ENCODE measurements at regions not wholly inside any gene's neighbourhood (a gene's known extent, or its start where the extent isn't known, plus 50 kb on each side); places are given as distances from the start of the nearest gene placed in this dataset.

GRCh38 chr10:53255661-53256205 lies 483.1 kb upstream of the MBL2 start:
- H3K14ac ChIP-seq (ENCODE audit: insufficient read depth, low read length) = no peak overlapping the region
- no peak overlapping the region for H4K5ac ChIP-seq (ENCODE audit: insufficient read length, low read depth, low read length)
- no peak overlapping the region for H2BK120ac ChIP-seq (ENCODE audit: low read depth, low read length, poor library complexity, severe bottlenecking)
- H2BK5ac ChIP-seq (ENCODE audit: insufficient read length, low read length) = no peak overlapping the region
- H3K36me3 Mint-ChIP-seq (ENCODE audit: insufficient read depth in 1 of 3, low read depth in 3 of 3) = peaks cover 33 to 42% (median 34%) of the 10 kb centered on the region in 3 experiments
- H3K9me3 ChIP-seq (ENCODE audit: control insufficient read depth, low read depth, low read length) = peaks cover 18% of the 10 kb centered on the region
- no peak overlapping the region for H3K18ac ChIP-seq (ENCODE audit: insufficient read length, low read depth, low read length)
- H3T11ph ChIP-seq (ENCODE audit: low read length) = no peak overlapping the region
- H3K9me3 Mint-ChIP-seq = peaks cover 32 to 34% of the 10 kb centered on the region in 2 experiments
- no peaks in the 10 kb centered on the region for H3K27me3 ChIP-seq (ENCODE audit: insufficient read depth, low read length)
- no peaks in the 10 kb centered on the region for H3K79me2 ChIP-seq (ENCODE audit: insufficient read depth, low read length)
- no peak overlapping the region for H2BK12ac ChIP-seq (ENCODE audit: insufficient read length, low read depth, low read length)
- TF ChIP-seq CTCF (conservative IDR thresholded peaks at IDR 0.05) = no peak
- H3K27ac Mint-ChIP-seq = no peak overlapping the region
- H3K79me1 ChIP-seq (ENCODE audit: insufficient read depth, low read depth, low read length, poor library complexity, severe bottlenecking) = no peaks in the 10 kb centered on the region
- H4K91ac ChIP-seq (ENCODE audit: insufficient read length, low read depth, low read length) = no peak overlapping the region
- no peak overlapping the region for H3K4ac ChIP-seq (ENCODE audit: low read depth, low read length)
- H4K8ac ChIP-seq (replicated peaks; ENCODE audit: insufficient read length, low read depth, low read length) = no peak overlapping the region
- H3K27me3 Mint-ChIP-seq (ENCODE audit: low read depth) = no peaks in the 10 kb centered on the region
- H3K4me1 ChIP-seq (ENCODE audit: insufficient read depth, low read length) = peaks cover 5% of the 10 kb centered on the region; the same call in 1 of the 2 replicates
- no peak overlapping the region for H3K9ac ChIP-seq (ENCODE audit: extremely low read depth, insufficient read length, low read length)
- no peak overlapping the region for H3K56ac ChIP-seq (ENCODE audit: insufficient read length, low read depth, low read length)
- no peak overlapping the region for H2BK20ac ChIP-seq (ENCODE audit: low read depth, low read length, poor library complexity, severe bottlenecking)
- H3K4me3 Mint-ChIP-seq = no peak overlapping the region
- no peaks in the 10 kb centered on the region for H3K23me2 ChIP-seq (ENCODE audit: insufficient read length, low read depth, low read length, poor library complexity, severe bottlenecking)
- peaks cover 12 to 22% of the 10 kb centered on the region in 2 experiments for H3K4me1 Mint-ChIP-seq
- no CpG with 5 or more reads among the region's 1 CpG for WGBS (ENCODE audit: extremely low coverage, insufficient read length, low lambda C conversion rate)
- no peaks in the 10 kb centered on the region for H4K20me1 ChIP-seq (ENCODE audit: control insufficient read depth, insufficient read depth, insufficient read length)
- no peak overlapping the region for H3K4me2 ChIP-seq (ENCODE audit: insufficient read depth, insufficient read length, low read length)
- H2AFZ ChIP-seq (ENCODE audit: low read length) = no peak overlapping the region
- H2AK5ac ChIP-seq (ENCODE audit: insufficient read length, low read length) = no peak overlapping the region
- no peak for DNase-seq
- H3K23ac ChIP-seq (ENCODE audit: insufficient read length, low read depth, low read length) = no peak overlapping the region
- no peak overlapping the region for H3K27ac ChIP-seq (ENCODE audit: insufficient read length, low read depth, low read length)
- no peak overlapping the region for H2BK15ac ChIP-seq (ENCODE audit: low read depth, low read length)
